Head of caudate nucleus (tissue), 42 donors: ENCODE measurements at regions not wholly inside any gene's neighbourhood (a gene's known extent, or its start where the extent isn't known, plus 50 kb on each side); places are given as distances from the start of the nearest gene placed in this dataset.
"Not testable (repeated sequence)": the region's sequence is repeated elsewhere in the genome, so short reads cannot be mapped to it uniquely, and the experiment has no call there.

Source experiments
- DNase-seq, 42 donors: peaks; one replicate each; pipeline versions ENCODE4 v3.0.0 to v3.0.0-alpha.2; 2020 to 2021; ENCODE audit warnings: mixed read lengths in 7 of 42
- intact Hi-C: fragments of 100-400 bp; cut with DNase I; formaldehyde crosslinking; loops from one replicate; pipeline ENCODE4 v1.15.0; 2022

DNA sequence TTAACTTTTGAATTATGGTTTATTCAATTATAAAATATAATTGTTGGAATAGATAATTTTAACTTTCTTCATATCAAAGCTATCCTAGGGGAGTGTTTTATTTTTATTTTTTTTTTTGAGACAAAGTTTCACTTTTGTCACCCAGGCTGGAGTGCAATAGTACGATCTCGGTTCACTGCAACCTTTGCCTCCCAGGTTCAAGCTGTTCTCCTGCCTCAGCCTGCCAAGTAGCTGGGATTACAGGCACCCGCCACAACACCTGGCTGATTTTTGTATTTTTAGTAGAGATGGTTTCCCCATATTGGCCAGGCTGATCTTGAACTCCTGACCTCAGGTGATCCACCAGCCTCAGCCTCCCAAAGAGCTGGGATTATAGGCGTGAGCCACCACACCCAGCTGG is 489.0 kb upstream of the GRIN3A start:
- intact Hi-C loops, DNase-seq: not testable (repeated sequence)

DNA sequence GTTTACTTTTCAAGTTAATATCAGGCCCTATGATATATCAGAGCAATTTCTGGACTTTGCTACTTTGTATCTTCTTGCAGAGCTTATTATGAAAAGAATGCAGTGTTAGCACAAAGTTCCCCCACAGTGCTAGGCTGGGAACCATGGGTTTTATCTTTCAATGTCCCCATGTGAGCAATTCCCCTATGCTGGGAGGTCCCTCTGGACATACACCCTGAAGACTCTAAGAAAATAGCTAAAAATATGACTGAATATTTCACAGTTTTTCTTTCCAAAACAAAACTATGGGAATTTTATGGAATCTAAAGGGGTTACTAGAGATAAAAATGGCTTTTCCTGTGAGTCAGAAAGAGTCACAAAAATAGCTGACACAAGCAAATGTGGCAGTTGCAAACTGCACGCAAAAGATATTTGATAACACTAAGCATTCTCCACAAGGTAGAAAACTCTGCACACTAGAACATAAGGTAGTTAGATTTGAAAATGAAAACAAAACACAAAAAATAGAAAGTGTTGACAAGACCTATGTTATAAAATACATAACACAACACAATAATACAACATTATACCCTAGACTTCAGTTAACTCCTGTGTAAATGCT is 487.5 kb upstream of the GRIN3A start:
- intact Hi-C loops, result no loop called here
- no peak for DNase-seq

GRCh38 chr9:102223320-102224136 is 485.1 kb upstream of the GRIN3A start:
- intact Hi-C loops, DNase-seq: not testable (repeated sequence)

GRCh38 chr9:102209176-102209575 is 470.7 kb upstream of the GRIN3A start:
- DNase-seq, result no peak
- intact Hi-C loops, result no loop called here

- no peak for DNase-seq
Measured at GRCh38 chr9:102206432-102206831, 468.0 kb upstream of the GRIN3A start.

GRCh38 chr9:102205251-102205650 is 466.8 kb upstream of the GRIN3A start:
- intact Hi-C loops, result no loop called here
- DNase-seq, result no peak

More at GRCh38 chr9:102206432-102206831, 468.0 kb upstream of the GRIN3A start:
- intact Hi-C loops, result no loop called here

GRCh38 chr9:102202126-102202525 is 463.7 kb upstream of the GRIN3A start:
- no peak for DNase-seq
- intact Hi-C loops, result no loop called here

- intact Hi-C loops, result no loop called here
- no peak for DNase-seq
Measured at GRCh38 chr9:102185962-102186361, 447.5 kb upstream of the GRIN3A start.

- no peak for DNase-seq
Measured at GRCh38 chr9:102185371-102185770, 446.9 kb upstream of the GRIN3A start.

DNA sequence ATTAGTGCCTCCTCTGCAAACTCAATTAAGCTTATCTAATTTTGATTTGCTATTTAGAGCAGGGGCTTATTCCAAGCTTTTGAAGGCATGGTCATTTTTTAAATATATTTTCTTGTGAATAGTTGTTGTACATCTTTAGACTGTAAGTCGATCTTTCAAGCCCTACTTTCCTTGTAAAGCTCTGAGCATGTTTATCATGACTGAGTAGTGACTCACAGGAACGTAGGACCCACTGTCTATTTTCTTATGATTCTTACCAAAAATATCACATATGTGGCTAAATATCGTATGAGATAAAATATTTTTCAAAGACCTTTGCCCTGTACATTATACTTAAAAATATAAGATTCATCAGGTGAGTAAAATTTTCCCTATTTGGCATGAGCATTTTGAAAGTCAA is 440.4 kb upstream of the GRIN3A start:
- intact Hi-C loops, result no loop called here
- DNase-seq, result no peak

More at GRCh38 chr9:102185371-102185770, 446.9 kb upstream of the GRIN3A start:
- intact Hi-C loops, result no loop called here

- intact Hi-C loops, DNase-seq: not testable (repeated sequence)
Measured at GRCh38 chr9:102174202-102174601, 435.8 kb upstream of the GRIN3A start.

GRCh38 chr9:102164247-102164646 is 425.8 kb upstream of the GRIN3A start:
- intact Hi-C loops, result no loop called here
- no peak for DNase-seq

GRCh38 chr9:102153081-102153480 is 414.6 kb upstream of the GRIN3A start:
- DNase-seq, intact Hi-C loops: not testable (repeated sequence)

GRCh38 chr9:102135768-102136167 is 397.3 kb upstream of the GRIN3A start:
- DNase-seq, result no peak

DNA sequence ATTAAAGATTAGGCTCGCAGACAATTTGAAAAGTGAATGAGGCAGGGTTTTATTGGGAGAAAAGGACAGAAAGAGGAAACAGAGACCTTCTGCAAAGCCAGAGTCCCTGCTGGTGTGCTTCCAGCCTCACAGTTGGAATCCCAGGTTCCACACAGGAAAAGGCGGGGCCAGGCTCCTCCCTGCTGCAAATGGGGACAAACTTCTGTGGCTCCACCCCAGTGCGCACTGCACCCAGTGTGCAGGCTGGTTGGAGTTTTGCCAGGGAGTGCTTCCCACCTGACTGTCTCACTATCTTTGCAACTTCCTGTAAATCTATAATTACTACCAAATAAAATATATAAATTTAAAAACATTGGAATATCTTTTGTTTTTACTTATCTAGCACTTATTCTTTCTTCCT is 386.0 kb upstream of the GRIN3A start:
- intact Hi-C loops, result no loop called here
- peak in 2 of 42 donors; percentile 1 to 15 for DNase-seq

More at GRCh38 chr9:102135768-102136167, 397.3 kb upstream of the GRIN3A start:
- intact Hi-C loops, result no loop called here

- intact Hi-C loops, result no loop called here
- DNase-seq, result no peak
Measured at GRCh38 chr9:102114557-102114956, 376.1 kb upstream of the GRIN3A start.

GRCh38 chr9:102113191-102113590 is 374.7 kb upstream of the GRIN3A start:
- intact Hi-C loops, result no loop called here
- no peak for DNase-seq

GRCh38 chr9:102106439-102106838 is 368.0 kb upstream of the GRIN3A start:
- intact Hi-C loops, result no loop called here
- no peak for DNase-seq

GRCh38 chr9:102101723-102102122 is 363.3 kb upstream of the GRIN3A start:
- DNase-seq, result no peak
- intact Hi-C loops, result no loop called here

DNA sequence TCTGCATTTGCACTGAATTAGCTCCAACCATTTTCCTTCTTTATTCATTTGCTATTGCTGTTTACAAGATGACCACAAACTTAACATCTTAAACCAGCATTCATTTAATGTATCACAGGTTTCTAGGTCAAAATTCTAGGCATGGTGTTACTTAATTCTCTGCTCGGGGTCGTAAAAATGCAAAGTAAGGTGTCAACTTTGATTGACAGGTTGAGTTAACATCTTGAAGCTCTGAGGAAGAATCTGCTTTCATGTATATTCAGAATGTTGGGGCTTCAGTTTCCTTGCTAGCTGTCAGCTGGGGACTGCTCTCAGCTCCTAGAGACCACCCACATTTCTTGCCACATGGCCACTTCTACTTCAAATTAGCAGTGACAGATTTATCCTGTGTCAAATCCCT is 348.7 kb upstream of the GRIN3A start:
- DNase-seq, result no peak
- intact Hi-C loops, result no loop called here

DNA sequence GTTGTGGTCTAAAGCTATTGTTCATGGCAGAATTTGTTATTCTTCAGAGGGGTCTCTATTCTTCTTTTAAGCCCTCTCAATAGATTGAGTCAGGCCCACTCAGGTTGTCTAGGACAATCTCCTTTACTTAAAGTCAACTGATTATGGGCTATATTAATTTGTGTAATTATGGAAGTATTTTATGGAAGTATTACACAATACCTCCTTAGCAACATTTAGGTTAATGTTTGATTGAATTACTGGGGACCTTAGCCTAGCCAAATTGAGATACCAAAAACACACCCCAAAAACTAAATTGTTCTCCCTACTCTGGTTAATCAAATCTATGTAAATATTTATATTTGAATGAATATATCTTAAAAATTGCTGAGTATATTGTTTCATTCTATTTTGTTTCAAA is 347.1 kb upstream of the GRIN3A start:
- intact Hi-C loops, result no loop called here

More for the DNA sequence above, 347.1 kb upstream of the GRIN3A start:
- no peak for DNase-seq
